Erythroblast (primary cell): ENCODE measurements at regions not wholly inside any gene's neighbourhood (a gene's known extent, or its start where the extent isn't known, plus 50 kb on each side); places are given as distances from the start of the nearest gene placed in this dataset.

Source experiments
- GATA1 ChIP-seq: IDR thresholded peaks from 2 replicates; pipeline ENCODE4 v1.6.1; 2011; ENCODE audit warnings: low read depth, mild to moderate bottlenecking, control low read depth, low read length, moderate library complexity
- POLR2A ChIP-seq: IDR thresholded peaks from 2 replicates; pipeline ENCODE4 v1.6.1; 2011; ENCODE audit warnings: mild to moderate bottlenecking, low read length

DNA sequence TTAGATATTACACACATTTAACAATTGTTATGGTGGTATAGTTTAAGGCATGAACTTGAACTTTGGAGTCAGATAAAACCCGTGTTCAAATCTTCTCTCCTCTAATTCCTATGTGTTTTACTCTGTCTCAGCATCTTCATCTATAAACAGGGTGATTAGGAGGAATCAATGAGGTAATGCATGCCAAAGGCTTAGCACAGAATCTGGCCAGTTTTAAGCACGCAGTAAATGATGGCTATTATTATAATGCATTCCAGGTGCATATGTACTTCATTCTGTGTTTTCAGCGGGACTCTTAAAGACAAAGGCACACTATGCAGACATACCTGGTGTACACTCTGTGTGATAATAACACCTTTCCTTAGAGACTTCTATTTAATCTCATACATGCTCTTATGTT lies 88.0 kb upstream of the FRY start:
- TF ChIP-seq POLR2A (no peak), GATA1 (no peak)
